ENCODE measurements at regions not wholly inside any gene's neighbourhood (a gene's known extent, or its start where the extent isn't known, plus 50 kb on each side); places are given as distances from the start of the nearest gene placed in this dataset.
"Not testable (repeated sequence)": the region's sequence is repeated elsewhere in the genome, so short reads cannot be mapped to it uniquely, and the experiment has no call there.

DNA sequence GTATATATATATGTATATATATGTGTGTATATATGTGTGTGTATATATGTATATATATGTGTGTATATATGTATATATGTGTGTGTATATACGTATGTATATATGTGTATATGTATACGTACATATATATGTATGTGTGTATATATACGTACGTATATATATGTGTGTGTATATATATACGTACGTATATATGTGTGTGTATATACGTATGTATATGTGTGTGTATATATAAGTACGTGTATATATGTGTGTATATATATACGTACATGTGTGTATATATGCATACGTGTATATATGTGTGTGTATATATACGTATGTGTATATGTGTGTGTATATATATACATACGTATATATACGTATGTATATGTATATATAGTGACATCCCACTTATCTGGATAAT, 154.4 kb downstream of the CDRT15L2 start:
- DNase-seq (ENCODE audit: low read depth in 2 of 2): no peak

DNA sequence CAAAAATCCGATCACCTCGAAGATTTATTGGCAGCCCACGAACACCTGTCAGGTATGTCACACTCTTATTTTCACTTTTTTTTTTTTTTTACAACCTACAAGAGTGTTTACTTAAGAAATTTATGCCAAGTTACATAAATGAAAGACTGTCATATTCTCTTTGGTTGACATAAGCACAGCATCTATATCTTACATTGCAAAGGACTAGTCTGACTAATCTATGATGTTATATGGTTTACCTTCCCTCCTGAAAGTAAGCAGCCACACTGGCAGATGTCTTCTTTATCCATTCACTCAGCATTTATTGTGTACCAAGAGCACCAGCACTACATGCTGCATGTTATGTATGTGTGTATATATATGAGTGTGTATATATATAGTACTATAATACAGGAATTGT, 156.3 kb downstream of the CDRT15L2 start:
- no peak for DNase-seq (ENCODE audit: low read depth in 2 of 2)

DNA sequence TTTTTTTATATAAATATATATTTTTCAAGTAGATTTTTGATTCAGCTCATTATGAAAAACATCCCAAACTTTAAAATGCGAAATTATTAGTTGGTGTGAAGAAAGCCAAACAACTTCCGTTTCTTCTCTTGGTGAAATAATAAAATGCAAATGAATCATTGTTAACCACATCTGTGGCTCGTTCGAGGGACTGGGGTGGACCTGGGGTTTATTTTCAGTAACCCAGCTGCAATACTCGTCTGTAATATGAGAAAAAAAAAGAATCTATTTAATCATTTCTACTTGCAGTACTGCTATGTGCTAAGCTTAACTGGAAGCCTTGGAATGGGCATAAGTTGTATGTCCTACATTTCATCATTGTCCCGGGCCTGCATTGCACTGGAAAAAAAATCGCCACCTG, 158.1 kb downstream of the CDRT15L2 start:
- DNase-seq (ENCODE audit: low read depth in 2 of 2): not testable (repeated sequence)

DNA sequence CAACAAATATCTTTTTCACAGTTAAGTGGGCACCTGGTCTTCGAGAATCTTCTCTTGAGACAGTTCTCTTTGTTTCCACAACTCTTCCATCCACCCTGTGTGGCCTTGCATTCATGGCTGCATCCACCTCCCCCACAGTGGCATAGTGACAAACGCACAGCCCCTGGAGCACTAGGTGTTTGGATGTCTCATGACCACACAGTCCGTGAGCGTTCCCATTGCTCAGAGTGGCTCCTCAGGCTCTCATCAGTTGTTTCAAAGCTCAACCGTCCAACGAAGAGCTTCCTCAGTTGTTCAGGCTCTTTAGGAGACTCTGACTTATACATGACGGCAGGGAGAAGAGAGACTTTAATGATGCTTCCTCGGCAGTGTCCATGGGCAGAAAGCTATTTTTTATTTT, 191.6 kb downstream of the CDRT15L2 start:
- DNase-seq (ENCODE audit: low read depth in 2 of 2): no peak

DNA sequence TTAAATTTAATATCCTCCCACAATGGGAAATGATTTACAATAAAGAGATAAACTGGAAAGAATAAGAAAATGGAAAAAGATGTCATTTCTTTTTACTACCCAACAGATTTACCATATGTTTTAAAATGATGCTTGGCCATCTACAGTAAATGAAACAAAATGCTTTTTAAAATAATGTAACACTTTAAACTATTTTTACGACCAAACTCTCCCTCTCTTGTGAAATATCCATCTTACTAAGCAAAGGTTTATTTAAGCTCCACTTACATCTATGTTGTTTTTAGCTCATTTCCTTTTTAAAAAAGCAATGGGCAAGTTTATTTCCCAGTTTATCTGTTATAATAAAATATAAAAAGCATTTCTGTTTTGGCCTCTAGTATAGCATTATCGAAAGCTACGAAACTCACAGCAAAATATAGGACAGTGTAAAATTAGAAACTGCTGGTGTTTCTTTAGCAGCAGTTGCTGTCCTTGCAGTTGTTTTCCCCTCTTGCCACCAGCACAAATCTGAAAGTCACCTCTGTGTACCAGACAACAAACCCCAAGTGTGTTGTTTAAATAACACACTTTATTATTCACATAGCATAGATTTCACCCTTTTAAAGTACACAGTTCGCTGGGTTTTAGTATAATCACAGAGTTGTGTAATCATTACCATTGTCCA, 195.1 kb downstream of the CDRT15L2 start:
- no peak for DNase-seq (ENCODE audit: low read depth in 2 of 2)

DNA sequence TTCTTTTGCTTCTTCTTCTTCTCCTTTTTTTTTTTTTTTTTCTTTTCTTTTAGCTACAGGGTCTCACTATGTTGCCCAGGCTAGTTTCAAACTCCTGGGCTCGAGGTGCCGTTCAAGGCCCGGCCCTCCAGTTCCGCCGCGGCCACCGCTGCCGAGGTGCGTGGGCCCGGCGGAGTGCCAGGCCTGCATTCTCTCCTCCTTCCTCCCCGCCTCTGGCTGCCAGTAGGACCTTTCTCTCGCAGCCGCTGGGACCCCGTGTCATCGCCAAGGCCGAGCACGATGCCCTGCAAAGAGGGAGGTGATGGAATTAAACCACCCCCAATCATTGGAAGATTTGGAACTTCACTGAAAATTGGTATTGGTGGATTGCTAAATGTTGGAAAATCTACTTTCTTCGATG, 195.8 kb downstream of the CDRT15L2 start:
- DNase-seq (ENCODE audit: low read depth in 2 of 2): no peak

DNA sequence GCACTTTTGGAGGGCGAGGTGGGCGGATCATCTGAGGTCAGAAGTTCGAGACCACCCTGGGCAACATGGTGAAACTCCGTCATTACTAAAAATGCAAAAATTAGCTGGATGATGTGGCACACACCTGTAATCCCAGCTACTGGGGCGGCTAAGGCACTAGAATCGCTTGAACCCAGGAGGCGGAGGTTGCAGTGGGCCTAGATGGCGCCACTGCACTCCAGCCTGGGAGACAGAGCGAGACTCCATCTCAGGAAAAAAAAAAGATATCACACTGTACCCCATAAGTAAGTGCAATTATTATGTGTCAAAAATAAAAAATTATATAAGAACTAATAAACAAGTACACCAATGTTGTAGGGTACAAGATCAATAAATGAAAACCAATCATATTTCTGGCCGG, 200.0 kb downstream of the CDRT15L2 start:
- no peak for DNase-seq (ENCODE audit: low read depth in 2 of 2)

DNA sequence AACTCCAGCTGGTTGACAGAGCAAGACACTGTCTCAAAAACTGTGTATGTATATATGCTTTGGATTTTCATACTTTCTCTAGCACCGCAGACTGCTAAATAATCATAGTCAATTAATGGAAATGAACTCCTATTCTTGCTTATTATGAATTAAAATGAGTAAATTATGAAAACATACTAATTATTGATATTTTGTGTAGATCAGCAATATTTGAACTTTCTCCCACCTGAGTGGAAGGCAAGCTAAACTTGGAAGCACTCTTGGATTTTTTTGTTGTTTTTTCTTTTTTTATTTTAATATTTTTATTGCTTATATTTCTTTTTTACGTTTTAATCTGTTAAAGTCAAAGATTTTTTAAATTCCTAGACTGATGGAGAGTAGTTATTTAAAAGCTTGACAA, 201.7 kb downstream of the CDRT15L2 start:
- no peak for DNase-seq (ENCODE audit: low read depth in 2 of 2)

DNA sequence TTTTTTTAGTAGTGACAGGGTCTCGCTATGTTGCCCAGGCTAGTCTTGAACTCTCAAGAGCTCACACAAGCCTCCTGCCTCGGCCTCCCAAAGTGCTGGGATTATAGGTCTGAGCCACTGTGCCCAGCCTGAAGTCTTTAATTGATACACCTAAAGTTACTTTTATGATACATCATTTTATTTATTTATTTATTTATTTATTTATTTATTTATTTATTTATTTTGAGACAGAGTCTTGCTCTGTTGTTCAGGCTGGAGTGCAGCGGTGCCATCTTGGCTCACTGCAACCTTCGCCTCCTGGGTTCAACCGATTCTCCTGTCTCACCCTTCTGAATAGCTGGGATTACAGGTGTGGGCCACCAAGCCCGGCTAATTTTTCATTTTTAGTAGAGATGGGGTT, 202.3 kb downstream of the CDRT15L2 start:
- not testable (repeated sequence) for DNase-seq (ENCODE audit: low read depth in 2 of 2)

DNA sequence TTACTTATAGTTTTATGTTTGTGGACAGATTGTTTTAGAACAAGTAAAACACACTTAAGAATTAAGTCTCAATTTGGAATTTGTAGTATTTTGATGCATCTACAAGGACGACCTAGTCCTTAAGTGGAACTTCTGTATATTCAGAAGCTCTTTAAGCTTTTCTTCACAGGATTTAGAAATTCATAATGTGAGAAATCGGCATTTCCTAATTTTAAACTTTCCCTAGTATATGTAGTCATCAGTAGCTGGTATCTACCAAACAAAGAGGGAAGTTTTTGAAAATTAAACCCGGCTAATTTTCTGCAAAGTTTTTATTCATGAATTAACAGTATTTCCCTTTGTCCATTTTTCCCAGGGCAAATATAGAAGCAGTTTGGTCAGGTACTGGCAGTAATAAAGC, 203.6 kb downstream of the CDRT15L2 start:
- no peak for DNase-seq (ENCODE audit: low read depth in 2 of 2)

DNA sequence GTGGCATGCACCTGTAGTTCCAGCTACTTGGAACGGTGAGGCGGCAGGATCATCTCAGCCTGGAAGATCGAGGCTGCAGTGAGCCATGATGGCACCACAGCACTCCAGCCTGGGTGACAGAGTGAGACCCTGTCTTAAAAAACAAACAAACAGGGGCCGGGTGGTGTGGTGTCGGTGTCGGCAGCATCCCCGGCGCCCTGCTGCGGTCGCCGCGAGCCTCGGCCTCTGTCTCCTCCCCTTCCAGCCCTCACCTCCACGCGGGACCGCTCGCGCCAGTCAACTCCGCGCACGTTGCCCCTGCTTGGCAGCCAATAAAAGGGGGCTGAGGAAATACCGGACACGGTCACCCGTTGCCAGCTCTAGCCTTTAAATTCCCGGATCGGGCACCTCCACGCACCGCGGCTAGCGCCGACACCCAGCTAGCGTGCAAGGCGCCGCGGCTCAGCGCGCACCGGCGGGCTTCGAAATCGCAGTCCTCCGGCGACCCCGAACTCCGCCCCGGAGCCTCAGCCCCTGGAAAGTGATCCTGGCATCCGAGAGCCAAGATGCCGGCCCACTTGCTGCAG, 204.7 kb downstream of the CDRT15L2 start:
- DNase-seq (ENCODE audit: low read depth in 2 of 2): no peak

DNA sequence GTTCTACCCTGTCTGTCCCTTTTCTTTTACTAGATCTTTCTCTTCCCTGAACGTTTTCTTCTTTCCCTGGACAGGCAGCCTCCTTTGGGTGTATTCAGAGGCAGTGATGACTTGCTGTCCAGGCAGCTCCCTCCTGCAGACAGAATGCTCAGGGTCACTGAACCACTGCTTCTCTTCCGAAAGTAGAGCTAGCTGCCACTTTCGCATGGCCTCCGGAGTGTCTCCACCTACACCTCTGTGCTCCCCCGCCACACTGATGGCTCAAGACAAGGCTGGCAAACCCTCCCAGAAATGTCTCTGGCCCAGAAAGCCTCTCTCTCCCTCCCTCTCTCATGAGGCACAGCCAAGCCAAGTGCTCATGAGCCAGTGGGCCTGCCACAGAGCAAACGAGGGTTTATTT, 207.8 kb downstream of the CDRT15L2 start:
- DNase-seq (ENCODE audit: low read depth in 2 of 2): no peak

DNA sequence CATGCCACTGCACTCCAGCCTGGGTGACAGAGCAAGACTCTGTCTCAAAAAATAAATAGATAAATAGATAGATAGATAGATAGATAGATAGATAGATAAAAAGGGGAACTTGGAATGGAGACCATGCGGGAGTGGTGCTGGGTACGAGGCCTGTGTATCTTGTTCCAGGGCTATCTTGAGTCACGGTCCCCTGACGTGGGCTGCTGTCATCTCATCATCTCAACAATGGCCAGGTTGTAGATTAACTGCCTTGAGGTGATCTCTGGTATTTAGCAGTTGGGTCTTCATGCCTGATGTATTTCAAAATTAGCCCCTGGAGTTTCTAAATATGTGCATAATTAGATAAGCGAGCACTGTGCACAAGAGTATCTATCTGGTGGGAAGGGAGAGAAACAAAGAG, 212.1 kb downstream of the CDRT15L2 start:
- DNase-seq (ENCODE audit: low read depth in 2 of 2): no peak

DNA sequence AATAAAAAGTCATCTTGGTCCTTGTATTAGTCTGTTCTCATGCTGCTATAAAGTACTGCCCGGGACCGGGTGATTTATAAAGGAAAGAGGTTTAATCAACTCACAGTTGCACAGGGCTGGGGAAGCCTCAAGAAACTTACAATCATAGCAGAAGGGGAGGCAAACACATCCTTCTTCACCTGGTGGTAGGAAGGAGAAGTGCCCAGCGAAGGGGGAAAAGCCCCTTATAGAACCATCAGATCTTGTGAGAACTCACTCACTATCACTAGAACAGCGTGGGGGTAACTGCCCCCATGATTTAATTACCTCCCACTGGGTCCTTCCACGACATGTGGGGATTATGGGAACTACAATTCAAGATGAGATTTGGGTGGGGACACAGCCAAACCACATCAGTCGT, 215.0 kb downstream of the CDRT15L2 start:
- DNase-seq (ENCODE audit: low read depth in 2 of 2): not testable (repeated sequence)

DNA sequence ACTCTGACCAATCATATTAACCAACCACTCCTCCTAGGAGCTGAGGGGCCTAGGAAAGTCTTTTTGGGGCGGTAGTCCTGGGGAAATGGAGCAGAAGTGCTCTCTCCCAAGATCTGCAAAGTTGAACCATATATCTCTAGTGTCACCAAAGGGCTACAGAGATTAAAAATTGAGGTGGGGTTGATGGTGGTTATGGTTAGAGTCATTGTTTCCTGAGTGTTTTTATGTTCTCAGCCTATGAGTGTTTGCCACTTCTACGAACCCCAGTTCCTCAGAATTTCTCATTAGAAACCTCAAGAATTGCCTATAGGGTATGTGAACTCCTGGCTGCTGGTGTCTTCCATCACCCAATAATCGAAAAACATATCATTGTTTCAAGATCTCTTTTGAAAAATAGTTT, 217.8 kb downstream of the CDRT15L2 start:
- DNase-seq (ENCODE audit: low read depth in 2 of 2): no peak

DNA sequence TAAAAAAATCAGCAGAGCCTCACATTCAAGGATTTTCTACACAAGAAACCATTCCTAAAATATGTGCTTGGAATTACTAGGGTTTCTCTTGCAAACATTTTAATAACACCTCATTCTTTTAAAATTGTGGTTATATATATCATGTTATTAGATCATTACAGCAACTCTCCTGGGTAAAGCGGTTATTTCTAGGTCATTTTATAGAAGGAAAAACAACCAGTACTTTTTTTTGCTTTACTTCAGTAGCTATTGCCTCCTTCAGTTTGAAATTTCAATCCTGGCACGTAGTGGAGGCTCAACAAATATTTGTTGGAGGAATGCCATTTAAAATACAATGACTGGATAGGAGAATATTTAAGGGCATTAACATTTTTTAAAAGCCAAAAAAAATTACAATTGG, 220.6 kb downstream of the CDRT15L2 start:
- DNase-seq (ENCODE audit: low read depth in 2 of 2): no peak

DNA sequence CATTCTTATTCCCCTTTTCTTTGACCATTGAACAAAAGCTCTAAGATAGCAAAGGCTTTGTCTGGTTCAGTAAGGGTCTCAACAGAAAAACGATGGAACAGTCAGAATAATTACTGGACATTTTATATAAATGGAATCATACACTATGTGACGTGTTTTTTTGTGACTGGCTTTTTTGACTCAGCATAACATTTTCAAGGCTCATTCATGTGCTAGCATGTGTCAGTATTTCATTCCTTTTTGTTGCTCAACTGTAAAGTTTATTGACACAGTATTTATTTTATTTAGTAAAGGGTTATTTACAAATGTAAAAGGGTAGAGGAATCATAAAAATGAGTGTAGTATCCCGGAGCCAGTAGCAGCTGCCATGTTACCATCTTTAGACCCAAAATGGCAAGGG, 226.2 kb downstream of the CDRT15L2 start:
- no peak for DNase-seq (ENCODE audit: low read depth in 2 of 2)

DNA sequence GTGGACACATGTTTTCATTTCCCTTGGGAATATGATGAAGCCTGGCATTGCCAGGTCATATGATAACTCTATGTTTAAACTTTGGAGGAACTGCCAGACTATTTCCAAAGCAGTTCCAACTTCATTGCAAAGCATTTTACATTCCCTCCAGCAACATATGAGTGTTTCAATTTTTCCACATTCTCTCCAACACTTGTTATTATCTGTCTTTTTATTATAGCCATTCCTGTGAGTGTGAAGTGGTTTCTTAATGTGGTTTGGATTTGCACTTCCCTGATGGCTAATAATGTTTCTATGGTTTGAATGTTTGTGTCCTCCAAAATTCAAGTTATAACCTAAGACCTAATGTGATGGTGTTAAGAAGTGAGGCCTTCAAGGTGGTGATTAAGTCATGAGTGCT, 228.0 kb downstream of the CDRT15L2 start:
- not testable (repeated sequence) for DNase-seq (ENCODE audit: low read depth in 2 of 2)

DNA sequence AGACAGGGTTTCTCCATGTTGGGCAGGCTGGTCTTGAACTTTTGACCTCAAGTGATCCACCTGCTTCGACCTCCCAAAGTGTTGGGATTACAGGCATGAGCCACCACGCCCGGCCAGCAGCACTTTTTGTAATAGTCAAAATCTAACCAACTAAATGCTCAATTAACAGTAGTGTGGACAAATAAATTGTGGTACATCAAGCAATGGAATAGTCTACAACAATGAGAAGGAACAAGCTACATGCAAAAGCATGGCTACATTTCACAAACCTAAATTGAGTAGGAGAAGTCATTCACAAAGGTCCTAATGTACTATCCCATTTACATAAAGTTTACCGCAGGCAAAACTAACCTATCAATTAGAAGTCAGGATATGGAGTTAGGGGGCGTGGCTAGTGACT, 227.4 kb downstream of the USP22 start:
- DNase-seq (ENCODE audit: low read depth in 2 of 2): not testable (repeated sequence)

DNA sequence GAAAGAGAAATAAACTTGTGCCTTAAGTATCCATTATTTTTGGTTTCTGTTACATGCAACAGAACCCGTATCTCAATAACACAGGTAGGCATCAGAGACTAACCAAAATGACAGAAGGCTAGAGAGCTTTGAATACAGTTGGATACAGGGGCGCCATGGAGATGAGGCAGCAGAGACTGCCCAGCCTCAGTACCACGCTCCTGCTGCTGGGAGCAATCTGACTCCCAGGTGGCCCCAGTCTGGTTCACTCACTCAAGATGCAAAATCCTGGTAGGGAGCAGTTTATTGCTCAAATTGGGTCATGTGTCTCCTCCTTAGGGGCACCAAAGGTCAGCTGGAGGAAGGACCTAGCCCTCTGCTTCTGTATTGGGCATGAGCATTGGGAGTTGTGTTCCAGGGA, 218.9 kb downstream of the USP22 start:
- DNase-seq (ENCODE audit: low read depth in 2 of 2): no peak

DNA sequence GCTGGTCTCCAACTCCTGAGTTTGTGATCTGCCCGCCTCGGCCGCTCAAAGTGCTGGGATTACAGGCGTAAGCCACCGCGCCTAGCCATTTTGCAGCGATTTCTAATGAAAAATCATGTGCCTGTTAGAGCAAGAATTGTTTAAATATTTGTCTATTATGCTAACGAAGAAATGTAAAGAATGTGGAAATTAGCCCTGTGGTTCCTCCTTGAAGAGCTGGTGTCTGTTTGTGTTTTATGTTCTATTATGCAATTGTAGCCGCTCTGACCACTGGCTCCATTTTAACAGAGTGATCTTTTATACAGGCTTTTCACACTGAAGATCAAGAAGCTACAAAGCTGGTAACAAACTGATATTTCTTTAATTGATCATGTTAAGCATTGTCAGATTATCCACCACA, 217.3 kb downstream of the USP22 start:
- no peak for DNase-seq (ENCODE audit: low read depth in 2 of 2)

DNA sequence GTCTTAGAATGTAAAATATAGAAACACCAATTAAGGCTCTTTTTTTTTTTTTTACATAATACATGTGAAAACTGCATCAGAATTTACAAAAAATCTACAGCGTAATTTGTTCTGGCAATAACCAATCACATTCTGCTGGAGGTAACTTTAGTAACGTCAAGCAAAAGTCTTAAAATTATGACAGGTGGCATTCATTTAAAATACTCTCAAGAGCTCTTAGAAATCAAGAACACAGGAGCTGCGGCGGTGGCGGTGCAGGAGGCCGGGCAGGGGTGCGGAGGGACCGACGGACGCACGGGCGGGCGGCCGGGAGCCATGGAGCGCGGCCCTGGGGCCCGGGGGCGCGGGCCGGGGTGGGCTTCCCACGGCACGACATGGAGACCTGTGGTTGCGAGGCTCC, 202.4 kb downstream of the USP22 start:
- not testable (repeated sequence) for DNase-seq (ENCODE audit: low read depth in 2 of 2)

DNA sequence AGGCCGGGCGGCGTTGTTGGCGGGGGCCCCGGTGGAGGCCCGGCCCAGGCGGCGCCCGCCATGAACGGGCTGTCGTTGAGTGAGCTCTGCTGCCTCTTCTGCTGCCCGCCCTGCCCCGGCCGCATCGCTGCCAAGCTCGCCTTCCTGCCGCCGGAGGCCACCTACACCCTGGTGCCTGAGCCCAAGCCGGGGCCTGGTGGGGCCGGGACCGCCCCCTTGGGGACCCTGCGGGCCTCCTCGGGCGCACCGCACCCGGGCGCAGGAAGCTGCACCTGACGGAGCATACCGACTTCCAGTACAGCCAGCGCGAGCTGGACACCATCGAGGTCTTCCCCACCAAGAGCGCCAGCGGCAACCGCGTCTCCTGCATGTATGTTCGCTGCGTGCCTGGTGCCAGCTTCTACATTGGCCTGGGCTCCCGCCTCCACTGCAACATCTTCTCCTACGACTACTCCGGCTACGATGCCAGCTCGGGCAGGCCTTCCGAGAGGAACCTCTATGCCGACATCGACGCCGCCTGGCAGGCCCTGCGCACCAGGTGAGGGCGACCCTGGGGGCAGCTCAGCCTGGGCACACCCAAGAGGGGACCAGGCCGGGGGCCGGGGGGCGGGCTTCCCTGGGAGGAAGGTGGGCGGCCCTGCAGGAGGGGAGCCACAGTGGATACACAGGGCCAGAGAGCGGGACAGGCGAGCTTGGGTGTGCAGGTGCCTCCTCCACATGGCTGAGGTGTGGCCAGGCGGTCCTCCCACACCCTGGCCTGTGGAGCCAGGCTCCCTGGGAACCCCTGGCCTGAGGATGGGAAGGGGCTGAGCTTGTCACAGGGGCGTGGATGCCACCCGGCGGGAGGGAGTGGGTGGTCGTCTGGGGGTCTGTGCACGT, 201.6 kb downstream of the USP22 start:
- not testable (repeated sequence) for DNase-seq (ENCODE audit: low read depth in 2 of 2)

All from stimulated activated CD4-positive, alpha-beta T cell treated with anti-CD3 and anti-CD28 coated beads, Interleukin-1b, Interleukin-23, amount 100 ng/mL, for 4 hours (primary cell).